ENCODE measurements at regions not wholly inside any gene's neighbourhood (a gene's known extent, or its start where the extent isn't known, plus 50 kb on each side); places are given as distances from the start of the nearest gene placed in this dataset. TPM values are rescaled to one million over a fixed set of nuclear protein-coding genes. Genes with fewer than 3 reads are reported as not detected.
"Not testable (repeated sequence)": the region's sequence is repeated elsewhere in the genome, so short reads cannot be mapped to it uniquely, and the experiment has no call there.

- Mint-ChIP-seq H3K27ac (no peak overlapping the region), H3K4me3 (no peak overlapping the region), H3K9me3 (ENCODE audit: insufficient read depth) (no peaks in the 10 kb centered on the region), H3K36me3 (ENCODE audit: low read depth) (no peaks in the 10 kb centered on the region), H3K27me3 (ENCODE audit: low read depth) (no peaks in the 10 kb centered on the region), H3K4me1 (ENCODE audit: low read depth) (no peaks in the 10 kb centered on the region)
- ChIA-PET POLR2A (no interaction called here), CTCF (no interaction called here)
- DNase-seq (no peak), ATAC-seq (no peak)
These were observed 56.7 kb upstream of the LPAR1 start for GRCh38 chr9:111094958-111095357.

DNA sequence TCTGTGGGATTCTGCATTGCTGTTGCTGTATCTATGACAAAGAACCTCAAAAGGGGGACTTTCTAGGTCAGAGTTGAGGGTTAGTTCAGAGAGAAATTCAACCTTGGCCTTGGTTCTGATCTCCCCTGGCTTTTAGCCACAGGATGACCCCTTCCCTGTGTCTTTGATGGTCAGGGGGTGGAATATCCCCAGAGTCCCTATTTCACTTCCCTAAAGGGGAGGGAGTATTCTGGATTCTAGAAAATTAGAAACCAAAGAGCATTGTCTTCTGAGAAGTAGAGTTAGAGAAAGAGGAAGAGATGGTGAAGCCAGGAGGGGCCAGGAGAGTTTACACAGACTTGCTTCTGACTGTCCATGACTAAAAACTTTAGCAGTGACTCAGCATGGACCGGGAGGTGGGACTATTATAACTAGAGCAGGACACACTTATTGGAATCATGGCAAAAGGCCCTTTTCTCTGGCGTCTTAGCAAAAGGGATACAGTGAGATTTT lies 56.2 kb upstream of the LPAR1 start:
- Mint-ChIP-seq H3K36me3 (ENCODE audit: low read depth) (no peaks in the 10 kb centered on the region), H3K9me3 (ENCODE audit: insufficient read depth) (no peaks in the 10 kb centered on the region), H3K27me3 (ENCODE audit: low read depth) (no peaks in the 10 kb centered on the region), H3K4me3 (no peak overlapping the region), H3K4me1 (ENCODE audit: low read depth) (no peaks in the 10 kb centered on the region), H3K27ac (no peak overlapping the region)
- CTCF ChIA-PET = no interaction called here
- ATAC-seq (no peak), DNase-seq (no peak)
- POLR2A ChIA-PET = no interaction called here

GRCh38 chr9:111092167-111092566 lies 53.9 kb upstream of the LPAR1 start:
- H3K9me3 Mint-ChIP-seq (ENCODE audit: insufficient read depth); DNase-seq; ATAC-seq; H3K27me3 Mint-ChIP-seq (ENCODE audit: low read depth); H3K4me3 Mint-ChIP-seq; CTCF ChIA-PET; H3K4me1 Mint-ChIP-seq (ENCODE audit: low read depth); POLR2A ChIA-PET; H3K27ac Mint-ChIP-seq; H3K36me3 Mint-ChIP-seq (ENCODE audit: low read depth): not testable (repeated sequence)

Small RNA genes lying in the stretch of these regions (microRNA-seq; reads per million reads assigned to microRNA genes)
- not detected for gene MIR7702
